ENCODE measurements at regions not wholly inside any gene's neighbourhood (a gene's known extent, or its start where the extent isn't known, plus 50 kb on each side); places are given as distances from the start of the nearest gene placed in this dataset.

DNA sequence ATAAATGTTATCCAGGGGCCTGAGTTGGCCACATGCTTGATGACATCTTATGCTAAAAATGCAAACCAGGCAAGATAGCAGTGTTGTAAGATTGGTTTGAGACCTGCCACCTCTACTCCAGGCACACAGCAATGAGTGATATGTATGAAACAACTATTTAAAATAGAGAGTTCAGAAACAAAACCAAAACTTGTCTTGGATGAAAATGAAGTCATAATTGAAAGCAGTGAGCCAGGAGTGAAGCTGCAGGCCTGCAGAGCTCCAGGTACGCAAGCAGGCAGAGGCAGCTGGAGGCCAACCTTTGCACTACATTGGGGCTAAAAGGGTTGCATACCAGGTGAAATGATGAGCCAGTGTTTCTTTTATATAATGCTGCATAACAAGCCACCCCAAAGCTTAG is 89.2 kb upstream of the SPATS2L start:
- TF ChIP-seq, protein P1, sequence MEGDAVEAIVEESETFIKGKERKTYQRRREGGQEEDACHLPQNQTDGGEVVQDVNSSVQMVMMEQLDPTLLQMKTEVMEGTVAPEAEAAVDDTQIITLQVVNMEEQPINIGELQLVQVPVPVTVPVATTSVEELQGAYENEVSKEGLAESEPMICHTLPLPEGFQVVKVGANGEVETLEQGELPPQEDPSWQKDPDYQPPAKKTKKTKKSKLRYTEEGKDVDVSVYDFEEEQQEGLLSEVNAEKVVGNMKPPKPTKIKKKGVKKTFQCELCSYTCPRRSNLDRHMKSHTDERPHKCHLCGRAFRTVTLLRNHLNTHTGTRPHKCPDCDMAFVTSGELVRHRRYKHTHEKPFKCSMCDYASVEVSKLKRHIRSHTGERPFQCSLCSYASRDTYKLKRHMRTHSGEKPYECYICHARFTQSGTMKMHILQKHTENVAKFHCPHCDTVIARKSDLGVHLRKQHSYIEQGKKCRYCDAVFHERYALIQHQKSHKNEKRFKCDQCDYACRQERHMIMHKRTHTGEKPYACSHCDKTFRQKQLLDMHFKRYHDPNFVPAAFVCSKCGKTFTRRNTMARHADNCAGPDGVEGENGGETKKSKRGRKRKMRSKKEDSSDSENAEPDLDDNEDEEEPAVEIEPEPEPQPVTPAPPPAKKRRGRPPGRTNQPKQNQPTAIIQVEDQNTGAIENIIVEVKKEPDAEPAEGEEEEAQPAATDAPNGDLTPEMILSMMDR (IDR thresholded peaks at IDR 0.05): no peak
- TF ChIP-seq ZFX (IDR thresholded peaks at IDR 0.05; ENCODE audit: borderline replicate concordance): no peak
